MV-4-11 (cell line): ENCODE measurements at regions not wholly inside any gene's neighbourhood (a gene's known extent, or its start where the extent isn't known, plus 50 kb on each side); places are given as distances from the start of the nearest gene placed in this dataset.

Experiments
- DNase-seq: peaks from one replicate; lab custom pipeline; 2025; lab: John Stamatoyannopoulos, UW

- DNase-seq: peak; percentile 40
These were observed 1581.5 kb upstream of the PCDH20 start for GRCh38 chr13:62997038-62997599.

GRCh38 chr13:62973804-62974203 is 1558.2 kb upstream of the PCDH20 start:
- DNase-seq: no peak

- no peak for DNase-seq
These were observed 1548.9 kb upstream of the PCDH20 start for GRCh38 chr13:62964522-62964921.

GRCh38 chr13:62960723-62961122 is 1545.1 kb upstream of the PCDH20 start:
- no peak for DNase-seq

GRCh38 chr13:62933809-62934208 is 1518.2 kb upstream of the PCDH20 start:
- DNase-seq: no peak

- no peak for DNase-seq
These were observed 1516.7 kb upstream of the PCDH20 start for GRCh38 chr13:62932256-62932883.

- DNase-seq: no peak
These were observed 1516.2 kb upstream of the PCDH20 start for GRCh38 chr13:62931853-62932252.

- DNase-seq: no peak
These were observed 1508.7 kb upstream of the PCDH20 start for GRCh38 chr13:62924395-62924794.

GRCh38 chr13:62920159-62920558 is 1504.5 kb upstream of the PCDH20 start:
- no peak for DNase-seq

GRCh38 chr13:62919491-62919890 is 1503.8 kb upstream of the PCDH20 start:
- DNase-seq: no peak

GRCh38 chr13:62910541-62911060 is 1495.0 kb upstream of the PCDH20 start:
- DNase-seq: no peak

GRCh38 chr13:62908321-62908720 is 1492.7 kb upstream of the PCDH20 start:
- DNase-seq: no peak

- DNase-seq: no peak
These were observed 1491.2 kb upstream of the PCDH20 start for GRCh38 chr13:62906896-62907295.

- DNase-seq: no peak
These were observed 1490.8 kb upstream of the PCDH20 start for GRCh38 chr13:62906469-62906868.

- no peak for DNase-seq
These were observed 1471.4 kb upstream of the PCDH20 start for GRCh38 chr13:62887046-62887445.

GRCh38 chr13:62879071-62879470 is 1463.4 kb upstream of the PCDH20 start:
- DNase-seq: no peak

- no peak for DNase-seq
These were observed 1459.5 kb upstream of the PCDH20 start for GRCh38 chr13:62875118-62875640.

GRCh38 chr13:62850331-62850730 is 1434.7 kb upstream of the PCDH20 start:
- DNase-seq: no peak

GRCh38 chr13:62847520-62847919 is 1431.9 kb upstream of the PCDH20 start:
- no peak for DNase-seq

GRCh38 chr13:62846302-62846701 is 1430.7 kb upstream of the PCDH20 start:
- DNase-seq: no peak

- no peak for DNase-seq
These were observed 1423.7 kb upstream of the PCDH20 start for GRCh38 chr13:62839338-62839737.

GRCh38 chr13:62838929-62839328 is 1423.3 kb upstream of the PCDH20 start:
- DNase-seq: no peak

- no peak for DNase-seq
These were observed 1422.2 kb upstream of the PCDH20 start for GRCh38 chr13:62837895-62838294.

GRCh38 chr13:62829486-62829885 is 1413.8 kb upstream of the PCDH20 start:
- no peak for DNase-seq
